Fibroblast of skin of back (primary cell): ENCODE measurements at regions not wholly inside any gene's neighbourhood (a gene's known extent, or its start where the extent isn't known, plus 50 kb on each side); places are given as distances from the start of the nearest gene placed in this dataset.
"Not testable (repeated sequence)": the region's sequence is repeated elsewhere in the genome, so short reads cannot be mapped to it uniquely, and the experiment has no call there.

Source experiments
- DNase-seq: peaks from one replicate; pipeline ENCODE4 v3.0.0-alpha.2; 2013

DNA sequence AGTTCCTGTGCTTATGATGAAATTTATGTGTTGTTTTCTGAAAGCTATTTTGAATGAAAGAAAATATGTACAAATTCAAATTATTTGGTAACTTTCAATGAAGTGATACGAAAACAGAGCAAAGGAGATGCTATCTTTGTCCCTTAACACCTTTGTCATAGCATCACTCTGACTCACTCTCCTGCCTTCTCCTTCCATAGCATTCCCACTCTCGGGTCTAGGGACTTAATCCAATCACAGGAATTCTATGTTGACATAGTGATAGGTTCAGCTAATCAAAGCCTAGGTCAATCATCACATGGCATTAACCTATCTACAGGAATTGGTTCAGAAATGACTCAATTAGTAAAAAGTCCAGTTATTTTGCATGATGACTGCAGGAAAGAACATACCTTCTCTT, 464.7 kb upstream of the RORB start:
- no peak for DNase-seq

DNA sequence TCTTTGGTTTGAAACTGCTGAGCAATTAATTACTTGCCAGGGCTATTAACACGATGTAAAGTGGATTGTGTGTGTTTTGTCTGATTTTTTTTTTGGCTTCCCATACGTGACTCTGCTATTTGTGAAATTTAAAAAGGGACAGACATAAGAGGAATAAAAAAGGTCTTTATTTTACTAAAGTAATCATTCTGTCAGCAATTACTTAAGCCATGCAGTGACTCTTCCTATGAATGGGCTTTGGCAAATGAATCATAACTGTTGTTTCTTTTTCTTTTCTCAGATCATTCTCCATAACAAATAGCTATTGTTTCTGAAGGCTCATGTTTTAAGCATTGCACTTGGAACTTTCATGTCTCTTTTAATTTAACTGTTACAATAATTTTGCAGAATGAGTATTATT, 461.3 kb upstream of the RORB start:
- DNase-seq = no peak

DNA sequence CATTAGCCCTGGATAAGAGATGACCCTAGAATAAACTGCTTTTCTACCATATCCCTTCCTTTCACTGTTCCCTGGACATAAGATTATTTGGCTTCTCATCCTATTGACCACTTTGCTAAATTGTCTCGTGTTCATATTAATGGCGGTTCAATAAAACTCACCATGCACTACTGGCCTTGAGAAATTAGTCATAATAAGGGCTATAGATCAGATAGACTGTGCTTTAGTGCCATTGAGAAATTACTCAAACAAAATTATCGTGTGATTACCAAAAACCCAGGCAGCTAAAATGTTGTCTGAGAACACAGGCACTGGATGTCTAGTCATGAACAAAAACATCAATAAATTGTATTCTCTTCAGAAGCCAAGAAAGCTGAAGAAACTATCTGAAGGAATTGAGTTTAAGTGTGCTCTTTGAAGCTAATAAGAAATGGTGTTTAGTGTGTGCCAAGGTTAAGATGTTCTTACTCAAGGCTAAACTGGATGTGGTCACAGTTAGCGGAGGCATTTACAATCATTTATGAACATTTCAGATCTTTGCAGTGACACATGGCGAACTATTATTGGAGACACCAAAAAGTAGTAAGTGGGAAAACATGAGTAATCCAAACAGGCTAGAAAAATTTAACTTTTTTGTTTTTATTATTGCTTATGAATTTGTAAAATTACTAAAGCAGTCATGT, 460.4 kb upstream of the RORB start:
- DNase-seq = no peak

DNA sequence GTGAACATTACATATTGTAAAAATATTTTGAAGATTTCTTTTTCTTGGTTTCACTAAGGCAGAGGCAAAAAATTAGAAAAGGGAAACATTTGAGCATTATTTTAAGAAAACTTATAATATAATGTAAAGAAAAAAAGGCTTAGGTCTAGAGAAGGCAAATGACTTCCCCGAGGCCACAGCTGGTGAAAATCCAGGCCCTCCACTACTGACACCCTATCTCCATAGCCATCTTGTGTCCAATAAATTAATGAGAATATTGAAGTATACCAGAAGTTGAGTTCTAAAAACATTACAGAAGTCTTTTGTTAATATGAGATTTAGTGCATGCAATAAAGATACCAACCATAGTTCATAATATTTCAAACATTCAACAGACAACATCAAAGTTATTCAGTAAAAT, 459.9 kb upstream of the RORB start:
- DNase-seq = no peak

DNA sequence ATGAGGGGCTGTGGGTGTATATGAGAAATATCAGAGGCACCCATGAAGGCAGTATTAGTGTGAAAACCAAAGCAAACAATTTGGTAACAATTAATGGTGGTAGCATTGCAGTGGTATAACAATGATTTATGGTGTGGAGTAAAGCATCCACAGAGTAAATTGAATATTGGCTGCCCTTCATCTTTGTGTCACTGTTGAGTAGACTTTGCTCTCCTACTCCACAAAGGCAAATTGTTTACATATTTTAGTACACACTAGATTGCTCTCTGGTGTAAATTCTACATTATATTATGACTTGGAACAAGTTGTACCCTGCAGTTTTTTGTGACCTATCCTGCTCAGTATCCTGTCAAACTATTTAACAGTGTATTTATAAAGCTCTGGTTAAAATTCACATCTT, 455.5 kb upstream of the RORB start:
- no peak for DNase-seq

DNA sequence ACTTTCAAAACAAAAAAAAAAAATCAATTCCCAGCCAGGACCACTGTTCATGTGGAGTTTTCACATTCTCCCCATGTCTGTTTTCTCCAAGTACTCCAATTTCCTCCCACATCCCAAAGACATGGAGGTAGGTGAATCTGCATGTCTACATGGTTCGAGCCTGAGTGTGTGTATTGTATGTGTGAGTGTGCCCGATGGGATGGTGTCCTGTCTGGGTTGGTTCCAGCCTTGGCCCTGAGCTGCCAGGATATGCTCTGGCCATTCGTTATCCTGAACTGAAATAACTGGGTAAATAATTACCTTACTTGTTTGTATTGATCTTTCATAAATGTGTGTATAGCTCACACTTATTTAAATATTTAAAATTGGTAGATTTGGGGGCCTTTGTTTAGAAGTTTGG, 452.3 kb upstream of the RORB start:
- no peak for DNase-seq

DNA sequence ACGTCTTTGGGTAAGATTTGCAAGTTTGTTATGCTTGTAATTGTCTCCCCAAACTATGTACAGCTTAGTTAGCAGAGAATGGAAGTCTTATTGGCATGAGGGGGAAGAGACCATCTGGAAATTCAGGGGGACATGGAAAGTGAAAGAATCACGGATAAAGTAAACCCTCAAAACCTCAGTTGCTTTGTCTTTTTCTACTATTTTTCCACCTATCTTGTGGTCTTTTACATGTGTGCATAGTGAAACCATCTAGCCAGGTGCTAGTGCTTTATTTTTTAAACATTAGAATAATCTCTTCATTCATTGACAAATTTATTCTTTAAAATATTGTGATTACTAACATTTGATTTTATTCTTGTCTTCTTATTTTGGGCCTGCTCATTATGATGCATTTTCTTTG, 441.1 kb upstream of the RORB start:
- no peak for DNase-seq

DNA sequence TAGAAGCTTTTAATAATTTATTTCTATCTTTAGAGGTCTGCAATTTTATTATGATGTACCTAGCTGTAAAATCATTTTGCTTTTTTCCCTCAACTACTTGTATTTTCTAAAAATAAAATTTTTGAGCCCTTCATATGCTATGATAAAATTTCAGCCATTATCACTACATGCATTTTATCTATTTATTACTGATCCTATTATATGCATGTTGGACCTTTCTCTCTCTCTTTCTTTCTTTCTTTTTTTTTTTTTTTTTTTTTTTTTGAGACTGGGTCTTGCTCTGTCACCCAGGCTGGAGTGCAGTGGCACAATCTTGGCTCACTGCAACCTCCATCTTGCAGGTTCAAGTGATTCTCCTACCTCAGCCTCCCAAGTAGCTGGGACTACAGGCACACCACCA, 440.1 kb upstream of the RORB start:
- DNase-seq = not testable (repeated sequence)

DNA sequence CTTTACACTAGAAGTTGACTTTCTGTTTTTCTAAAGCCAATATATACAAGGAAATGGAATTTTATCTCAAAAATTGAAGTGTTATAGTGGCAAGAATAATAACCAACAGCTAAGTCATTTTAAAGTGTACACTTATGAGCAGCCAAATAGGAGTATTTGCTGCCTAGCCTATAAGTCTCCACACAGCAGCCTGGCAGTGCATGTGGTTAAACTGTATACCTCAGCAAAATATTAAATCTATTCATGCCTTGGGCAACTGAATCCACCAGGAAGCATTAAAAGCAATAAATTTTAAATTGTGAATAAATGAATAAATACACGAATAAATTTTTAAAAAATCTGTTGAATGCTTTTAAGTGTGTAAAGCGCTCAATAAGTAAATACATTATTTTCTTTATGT, 432.4 kb upstream of the RORB start:
- DNase-seq = no peak

DNA sequence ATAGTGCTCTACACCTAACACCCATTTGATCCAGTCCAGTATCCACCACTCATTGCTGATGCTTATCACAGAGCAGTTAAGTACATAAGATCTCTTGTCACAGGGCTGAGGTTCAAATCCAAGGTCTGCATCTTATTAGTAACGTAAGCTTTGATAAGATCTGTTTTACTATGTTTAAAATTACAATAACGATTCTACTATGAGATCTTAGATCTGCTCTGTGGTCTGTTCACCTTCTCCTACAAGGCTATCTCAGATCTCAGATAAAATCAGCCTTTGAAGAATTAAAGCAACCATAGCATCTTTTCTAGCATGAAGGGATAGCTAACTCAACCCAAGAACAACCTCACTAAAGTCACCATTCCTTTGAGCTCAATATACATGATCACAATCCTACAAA, 431.0 kb upstream of the RORB start:
- DNase-seq = no peak

DNA sequence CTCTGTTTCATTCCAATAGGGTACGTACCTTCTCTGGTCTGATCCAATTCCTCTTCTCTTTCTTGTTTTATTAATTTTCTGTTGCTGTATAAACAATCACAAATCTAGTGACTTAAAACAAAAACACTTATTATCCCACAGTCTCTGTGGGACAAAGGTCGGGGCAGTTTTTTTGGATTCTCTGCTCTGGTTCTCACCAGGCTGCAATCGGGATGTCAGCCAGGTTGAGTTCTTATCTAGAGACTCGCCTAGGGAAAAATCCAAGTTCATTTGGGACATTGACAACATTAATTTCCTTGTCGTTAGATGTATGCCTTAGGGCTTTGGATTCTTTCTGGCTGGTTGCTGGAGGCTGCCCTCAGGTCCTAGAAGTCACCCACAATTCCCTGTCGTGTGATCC, 430.5 kb upstream of the RORB start:
- DNase-seq = no peak

DNA sequence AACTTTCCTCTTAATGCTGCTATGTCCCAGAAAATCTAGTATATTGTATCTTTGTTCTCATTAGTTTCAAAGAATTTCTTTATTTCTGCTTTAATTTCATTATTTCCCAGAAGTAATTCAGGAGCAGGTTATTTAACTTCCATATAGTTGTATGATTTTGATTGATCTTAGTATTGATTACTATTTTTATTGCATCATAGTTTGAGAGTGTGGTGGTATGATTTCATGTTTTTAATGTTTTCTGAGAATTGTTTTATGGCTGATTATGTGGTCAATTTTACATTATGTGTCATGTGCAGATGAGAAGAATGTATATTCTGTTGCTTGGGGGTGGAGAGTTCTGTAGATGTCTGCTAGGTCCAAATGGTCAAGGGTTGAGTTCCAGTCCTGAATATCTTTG, 425.6 kb upstream of the RORB start:
- DNase-seq = no peak

DNA sequence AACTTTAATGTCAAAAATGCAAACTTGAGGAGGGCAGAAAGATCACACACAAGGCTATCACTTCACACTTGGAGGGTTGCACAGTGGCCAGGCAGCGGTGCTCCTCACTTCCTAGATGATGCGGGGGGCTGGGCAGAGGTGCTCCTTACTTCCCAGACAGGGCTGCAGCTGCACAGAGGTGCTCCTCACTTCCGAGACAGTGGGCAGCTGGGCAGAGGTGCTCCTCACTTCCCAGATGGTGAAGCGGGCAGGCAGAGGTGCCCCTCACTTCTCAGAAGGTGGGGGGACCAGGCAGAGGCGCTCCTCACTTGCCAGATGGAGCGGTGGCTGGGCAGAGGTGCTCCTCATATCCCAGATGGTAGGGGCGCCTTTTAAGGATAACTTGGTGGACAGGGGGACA, 423.2 kb upstream of the RORB start:
- no peak for DNase-seq

DNA sequence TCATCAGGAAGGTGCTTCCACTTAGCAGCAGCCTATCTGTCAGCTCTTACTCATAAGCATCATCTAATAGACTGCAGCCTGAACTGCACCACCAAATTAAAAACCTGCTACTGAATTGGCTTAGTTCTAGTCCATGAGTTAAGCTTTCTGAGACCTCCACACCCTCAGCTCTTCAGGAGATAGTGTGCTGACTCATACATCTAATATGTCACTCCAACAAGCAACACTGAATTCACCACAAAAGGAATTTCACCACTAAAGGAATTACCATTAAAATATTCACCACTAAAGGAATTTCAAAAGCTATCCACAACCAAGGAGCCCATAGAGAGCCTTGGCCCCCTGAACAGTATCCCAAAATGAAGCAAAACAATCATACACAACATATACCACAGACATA, 418.5 kb upstream of the RORB start:
- peak; percentile 6 for DNase-seq

DNA sequence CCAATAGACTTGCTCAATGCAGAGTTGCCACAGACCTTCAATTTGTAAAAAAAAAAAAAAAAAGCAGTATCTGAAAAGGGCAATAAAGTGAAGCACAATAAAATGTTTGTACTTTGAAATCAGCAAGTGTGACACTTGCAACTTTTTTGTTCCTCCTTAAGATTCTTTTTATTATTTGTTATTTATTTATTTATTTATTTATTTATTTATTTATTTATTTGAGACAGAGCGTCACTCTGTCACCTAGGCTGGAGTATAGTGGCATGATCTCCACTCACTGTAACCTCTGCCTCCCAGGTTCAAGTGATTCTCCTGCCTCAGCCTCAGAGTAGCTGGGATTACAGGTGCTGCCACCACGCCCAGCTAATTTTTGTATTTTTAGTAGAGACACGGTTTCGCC, 416.5 kb upstream of the RORB start:
- not testable (repeated sequence) for DNase-seq

DNA sequence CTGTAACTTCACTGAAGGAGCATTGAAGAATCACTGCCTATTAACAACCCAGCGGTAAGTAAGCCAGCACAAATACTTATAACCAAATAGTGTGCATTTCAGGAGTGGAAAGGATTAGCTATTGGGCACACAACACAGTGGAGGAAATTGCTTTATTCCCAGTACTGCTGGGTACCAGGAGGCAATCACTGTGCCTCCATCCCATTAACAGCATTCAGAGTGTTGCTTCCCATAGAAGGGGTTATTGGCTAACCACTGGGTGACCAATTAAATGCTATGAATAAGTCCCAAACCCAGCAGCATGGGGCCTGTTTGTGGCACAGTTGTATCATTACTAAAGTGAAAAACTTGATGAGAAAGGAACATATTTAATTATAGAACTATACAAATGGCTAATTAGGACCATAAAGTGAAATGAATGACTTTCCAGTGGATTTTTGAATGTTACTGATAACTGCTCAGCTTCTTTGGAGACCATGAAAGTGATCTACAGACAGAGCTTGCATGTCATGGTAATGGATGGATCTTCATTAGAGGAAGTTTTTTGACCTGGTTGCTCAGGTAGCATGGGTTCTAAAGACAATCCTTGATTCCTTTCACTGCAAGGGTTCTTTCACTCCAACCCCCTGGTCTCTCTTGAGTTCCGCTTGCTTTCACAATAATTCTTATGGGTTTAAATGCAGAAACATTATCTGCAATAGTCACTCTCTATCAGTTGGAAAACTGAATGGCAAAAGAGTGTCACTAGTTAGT, 413.3 kb upstream of the RORB start:
- no peak for DNase-seq

DNA sequence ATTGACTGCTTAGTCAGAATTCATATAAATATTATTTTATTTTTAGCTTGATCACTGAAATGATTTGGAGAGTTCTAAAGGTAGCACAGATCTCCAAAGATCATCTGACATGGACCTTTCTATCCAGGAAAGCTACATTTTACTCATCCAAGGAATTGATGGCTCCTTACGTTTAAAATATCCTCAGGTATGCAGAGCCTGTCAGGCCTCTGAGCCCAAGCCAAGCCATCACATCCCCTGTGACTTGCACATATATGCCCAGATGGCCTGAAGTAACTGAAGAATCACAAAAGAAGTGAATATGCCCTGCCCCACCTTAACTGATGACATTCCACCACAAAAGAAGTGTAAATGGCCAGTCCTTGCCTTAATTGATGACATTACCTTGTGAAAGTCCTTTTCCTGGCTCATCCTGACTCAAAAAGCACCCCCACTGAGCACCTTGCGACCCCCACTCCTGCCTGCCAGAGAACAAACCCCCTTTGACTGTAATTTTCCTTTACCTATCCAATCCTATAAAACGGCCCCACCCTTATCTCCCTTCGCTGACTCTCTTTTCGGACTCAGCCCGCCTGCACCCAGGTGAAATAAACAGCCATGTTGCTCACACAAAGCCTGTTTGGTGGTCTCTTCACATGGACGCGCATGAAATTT, 411.6 kb upstream of the RORB start:
- DNase-seq = not testable (repeated sequence)

DNA sequence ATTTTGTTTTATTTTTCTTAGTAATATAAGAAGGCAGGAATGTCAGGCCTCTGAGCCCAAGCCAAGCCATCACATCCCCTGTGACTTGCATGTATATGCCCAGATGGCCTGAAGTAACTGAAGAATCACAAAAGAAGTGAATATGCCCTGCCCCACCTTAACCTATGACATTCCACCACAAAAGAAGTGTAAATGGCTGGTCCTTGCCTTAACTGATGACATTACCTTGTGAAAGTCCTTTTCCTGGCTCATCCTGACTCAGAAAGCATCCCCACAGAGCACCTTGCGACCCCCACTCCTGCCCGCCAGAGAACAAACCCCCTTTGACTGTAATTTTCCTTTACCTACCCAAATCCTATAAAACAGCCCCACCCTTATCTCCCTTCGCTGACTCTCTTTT, 406.2 kb upstream of the RORB start:
- not testable (repeated sequence) for DNase-seq

DNA sequence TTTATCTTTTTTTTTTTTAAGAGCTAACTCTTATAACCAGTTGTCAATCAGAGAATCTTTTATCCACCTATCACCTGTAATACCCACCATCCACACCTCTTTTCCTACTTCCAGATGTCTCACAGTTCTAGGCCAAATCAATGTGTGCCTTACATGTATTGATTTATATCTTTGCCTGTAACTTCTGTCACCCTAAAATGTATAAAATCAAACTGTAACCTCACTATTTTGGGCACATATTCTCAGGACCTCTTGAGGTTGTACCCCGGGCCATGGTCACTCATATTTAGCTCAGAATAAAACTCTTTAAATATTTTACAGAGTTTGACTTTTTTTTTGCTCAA, 404.7 kb upstream of the RORB start:
- no peak for DNase-seq

DNA sequence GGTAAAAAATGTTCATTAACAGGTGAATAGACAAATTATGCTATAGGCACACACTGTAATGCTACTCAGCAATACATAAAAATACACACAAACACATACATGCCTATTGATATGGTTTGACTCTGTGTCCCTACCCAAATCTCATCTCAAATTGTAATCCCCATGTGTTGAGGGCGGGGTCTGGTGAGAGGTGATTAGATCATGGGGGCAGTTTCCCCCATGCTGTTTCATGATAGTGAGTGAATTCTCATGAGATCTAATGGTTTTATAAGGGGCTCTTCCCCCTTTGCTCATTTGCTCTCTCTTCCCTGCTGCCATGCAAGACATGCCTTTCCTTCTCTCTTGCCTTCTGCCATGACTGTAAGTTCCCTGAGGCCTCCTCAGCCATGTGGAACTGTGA, 403.1 kb upstream of the RORB start:
- not testable (repeated sequence) for DNase-seq

DNA sequence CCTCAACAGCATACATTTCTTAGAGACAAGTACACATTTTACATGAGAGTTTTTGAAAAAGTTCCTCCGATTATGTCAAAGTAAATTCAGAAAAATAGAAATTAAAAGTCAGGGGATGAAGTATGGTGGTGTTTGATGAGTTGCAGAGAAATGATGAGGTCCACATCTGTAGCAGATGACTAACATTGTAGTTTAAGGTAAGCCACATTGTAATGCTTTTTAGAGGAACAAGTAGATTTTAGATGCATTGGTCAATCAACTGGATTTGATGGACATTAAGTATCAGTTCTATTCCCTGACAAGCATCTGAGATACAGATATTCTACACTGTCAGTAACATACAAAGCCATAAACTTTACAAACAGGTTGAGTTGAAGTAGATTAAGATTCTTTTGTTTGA, 402.4 kb upstream of the RORB start:
- DNase-seq = no peak

DNA sequence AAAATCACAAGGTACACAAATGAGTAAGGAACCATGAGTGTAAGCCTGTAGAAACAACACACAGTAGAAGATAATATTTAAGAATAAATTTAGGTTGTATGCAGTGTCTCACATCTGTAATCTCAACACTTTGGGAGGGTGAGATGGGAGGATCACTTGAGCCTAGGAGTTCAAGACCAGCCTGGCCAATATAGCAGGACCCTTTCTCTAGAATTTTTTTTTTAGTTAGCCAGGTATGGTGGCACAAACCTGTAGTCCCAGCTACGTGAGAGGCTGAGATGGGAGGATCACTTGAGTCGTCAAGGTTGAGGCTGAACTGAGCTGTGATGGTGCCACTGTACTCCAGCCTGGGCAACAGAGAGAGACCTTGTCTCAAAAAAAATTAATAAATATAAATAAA, 401.2 kb upstream of the RORB start:
- no peak for DNase-seq

DNA sequence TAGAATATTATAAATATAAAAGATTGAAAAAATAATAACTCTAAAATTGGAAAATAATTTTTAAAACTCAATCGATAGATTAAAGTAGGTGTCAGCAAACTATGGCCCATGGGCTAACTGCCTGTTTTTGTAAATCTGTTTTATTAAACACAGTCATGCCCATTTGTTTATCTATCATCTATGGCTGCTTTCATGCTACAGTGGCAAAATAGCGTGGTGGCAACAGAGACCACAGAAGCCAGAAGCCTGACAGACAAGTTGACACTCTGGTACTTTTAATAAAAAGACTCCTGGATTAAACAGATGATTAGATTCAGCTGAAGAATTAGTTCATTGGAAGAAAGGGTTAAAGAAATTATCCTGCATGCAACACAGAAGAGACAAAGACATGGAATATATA, 400.7 kb upstream of the RORB start:
- no peak for DNase-seq

DNA sequence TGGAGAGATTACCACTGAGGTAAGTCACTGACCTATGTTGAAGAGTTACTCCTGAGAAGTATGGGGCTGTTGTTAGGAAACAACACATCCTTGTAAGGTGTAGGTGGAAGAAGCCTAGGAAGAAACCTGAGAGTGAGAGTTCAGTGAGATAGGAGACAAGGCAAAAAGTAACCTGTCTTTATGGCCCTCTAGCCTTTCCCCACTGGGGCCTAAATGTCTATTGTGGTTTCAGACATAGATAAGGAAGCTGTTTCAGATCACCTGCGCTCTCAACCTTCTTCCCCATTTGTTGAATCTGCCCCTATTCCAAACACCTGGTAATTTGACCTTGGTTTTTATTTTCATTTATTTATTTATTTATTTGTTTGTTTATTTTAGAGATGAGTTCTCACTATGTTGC, 397.1 kb upstream of the RORB start:
- no peak for DNase-seq
